22Rv1 (cell line): ENCODE measurements at regions not wholly inside any gene's neighbourhood (a gene's known extent, or its start where the extent isn't known, plus 50 kb on each side); places are given as distances from the start of the nearest gene placed in this dataset.

Experiments used
- H3K27ac ChIP-seq: fragments of 450-650 bp; 2 replicates; pipeline ENCODE4 v1.5.1; 2017
- CTCF ChIP-seq: fragments of 450-650 bp; IDR thresholded peaks from 2 replicates; pipeline ENCODE4 v1.5.1; 2017; ENCODE audit warnings: mild to moderate bottlenecking
- ZFX ChIP-seq: fragments of 450-650 bp; IDR thresholded peaks from 2 replicates; pipeline ENCODE4 v1.6.1; 2017; ENCODE audit warnings: antibody characterized with exemption, borderline replicate concordance

- no peak overlapping the region for H3K27ac ChIP-seq
- no peak for TF ChIP-seq ZFX
- no peak for TF ChIP-seq CTCF
Measured at GRCh38 chr7:26547156-26547555, 255.5 kb downstream of the SNX10 start.

- TF ChIP-seq CTCF = peak; percentile 20
- no peak for TF ChIP-seq ZFX
- H3K27ac ChIP-seq = no peak overlapping the region
Measured at GRCh38 chr7:26549281-26549944, 257.8 kb downstream of the SNX10 start.

- H3K27ac ChIP-seq = no peak overlapping the region
- TF ChIP-seq CTCF (no peak), ZFX (no peak)
Measured at GRCh38 chr7:26550492-26550891, 258.8 kb downstream of the SNX10 start.

- H3K27ac ChIP-seq = no peak overlapping the region
- TF ChIP-seq CTCF (no peak), ZFX (no peak)
Measured at GRCh38 chr7:26551740-26552139, 260.1 kb downstream of the SNX10 start.

- TF ChIP-seq ZFX (no peak), CTCF (no peak)
Measured at GRCh38 chr7:26553128-26553527, 261.5 kb downstream of the SNX10 start.

GRCh38 chr7:26553582-26553981 is 261.9 kb downstream of the SNX10 start:
- H3K27ac ChIP-seq = no peak overlapping the region
- TF ChIP-seq ZFX (no peak), CTCF (no peak)

More at GRCh38 chr7:26553128-26553527, 261.5 kb downstream of the SNX10 start:
- H3K27ac ChIP-seq = no peak overlapping the region

- H3K27ac ChIP-seq = no peak overlapping the region
- no peak for TF ChIP-seq CTCF
- TF ChIP-seq ZFX = no peak
Measured at GRCh38 chr7:26554952-26555351, 263.3 kb downstream of the SNX10 start.
